Inflammatory macrophage treated with lipopolysaccharide for 4 hours (primary cell): ENCODE measurements at regions not wholly inside any gene's neighbourhood (a gene's known extent, or its start where the extent isn't known, plus 50 kb on each side); places are given as distances from the start of the nearest gene placed in this dataset.
"Not testable (repeated sequence)": the region's sequence is repeated elsewhere in the genome, so short reads cannot be mapped to it uniquely, and the experiment has no call there.

Experiments used
- DNase-seq: peaks from one replicate; pipeline ENCODE4 v3.0.0-alpha.2; 2020

DNA sequence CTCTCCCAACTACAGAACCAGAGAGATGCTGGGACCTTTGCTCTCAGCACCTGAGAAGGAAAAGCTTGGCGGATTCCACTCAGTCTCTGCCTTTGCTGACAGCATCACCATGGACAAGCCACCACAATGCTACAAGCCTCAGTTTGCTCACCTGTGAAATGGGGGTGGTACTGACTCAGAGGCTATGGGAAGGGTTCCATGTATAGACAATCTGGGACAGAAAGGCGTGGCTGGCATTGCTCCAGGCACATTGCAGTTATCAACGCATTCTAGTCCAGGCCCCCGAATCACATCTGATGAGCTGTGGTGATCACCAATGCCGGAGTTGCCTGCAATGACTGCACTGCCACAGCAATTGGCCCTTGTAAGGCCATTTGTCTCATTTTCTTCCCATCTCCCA is 72.6 kb downstream of the ISX start:
- DNase-seq = no peak

DNA sequence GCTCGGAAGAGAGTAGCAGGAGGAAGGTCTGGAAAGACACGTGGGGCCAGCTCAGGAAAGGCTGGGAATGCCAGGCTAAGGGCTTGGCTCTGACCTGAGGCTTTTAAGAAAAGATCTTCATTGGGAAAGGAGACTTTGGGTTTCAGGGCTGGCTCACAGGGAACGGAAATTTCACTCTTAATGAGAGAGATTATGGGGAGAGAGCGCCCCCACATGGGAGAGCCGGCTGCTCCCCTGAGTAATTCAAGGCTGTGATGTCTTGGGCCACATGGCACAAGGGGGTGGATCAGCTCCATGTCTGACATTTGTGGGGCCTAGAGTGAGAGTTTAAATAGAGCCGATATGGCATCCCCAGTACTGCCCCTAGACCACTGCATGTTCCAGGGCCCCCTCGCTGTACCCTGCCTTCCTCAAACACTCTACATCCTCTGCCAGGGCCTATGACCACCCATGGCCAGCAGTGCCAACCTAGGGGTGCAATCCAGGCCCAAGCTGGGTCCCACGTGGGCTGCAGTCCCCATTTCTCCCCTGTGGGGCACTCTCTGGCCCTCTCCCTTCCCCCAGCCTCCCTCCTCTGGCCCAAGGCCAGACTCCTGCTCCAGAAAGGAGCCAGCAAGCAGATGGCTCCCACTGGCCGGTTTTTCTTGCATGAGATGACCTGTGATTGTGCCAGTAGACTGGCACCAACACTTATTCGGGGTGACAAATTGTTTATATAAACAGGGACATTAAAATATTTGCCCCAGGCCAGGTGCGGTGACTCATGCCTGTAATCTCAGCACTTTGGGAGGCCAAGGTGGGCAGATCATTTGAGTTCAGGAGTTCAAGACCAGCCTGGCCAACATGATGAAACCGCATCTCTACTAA is 75.2 kb downstream of the ISX start:
- DNase-seq = no peak

DNA sequence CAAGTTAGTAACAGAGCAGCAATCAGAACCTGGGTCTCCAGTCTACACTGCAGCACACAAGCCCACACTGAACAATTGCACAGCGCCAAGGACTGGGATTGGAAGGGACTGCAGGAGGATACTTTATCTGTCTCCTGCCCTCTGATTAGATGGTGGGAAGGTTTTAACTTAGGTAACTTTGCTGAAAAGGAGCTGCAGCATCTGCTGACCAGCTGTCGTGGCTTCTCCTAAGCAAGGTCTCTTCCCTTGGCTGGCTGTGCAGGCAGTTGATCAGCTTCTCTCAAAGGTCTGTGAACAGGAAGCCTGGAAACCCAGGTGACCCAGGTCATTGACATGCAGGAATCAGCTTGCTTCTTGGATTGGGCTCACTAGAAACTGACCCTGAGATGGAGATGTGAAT is 82.4 kb downstream of the ISX start:
- no peak for DNase-seq

DNA sequence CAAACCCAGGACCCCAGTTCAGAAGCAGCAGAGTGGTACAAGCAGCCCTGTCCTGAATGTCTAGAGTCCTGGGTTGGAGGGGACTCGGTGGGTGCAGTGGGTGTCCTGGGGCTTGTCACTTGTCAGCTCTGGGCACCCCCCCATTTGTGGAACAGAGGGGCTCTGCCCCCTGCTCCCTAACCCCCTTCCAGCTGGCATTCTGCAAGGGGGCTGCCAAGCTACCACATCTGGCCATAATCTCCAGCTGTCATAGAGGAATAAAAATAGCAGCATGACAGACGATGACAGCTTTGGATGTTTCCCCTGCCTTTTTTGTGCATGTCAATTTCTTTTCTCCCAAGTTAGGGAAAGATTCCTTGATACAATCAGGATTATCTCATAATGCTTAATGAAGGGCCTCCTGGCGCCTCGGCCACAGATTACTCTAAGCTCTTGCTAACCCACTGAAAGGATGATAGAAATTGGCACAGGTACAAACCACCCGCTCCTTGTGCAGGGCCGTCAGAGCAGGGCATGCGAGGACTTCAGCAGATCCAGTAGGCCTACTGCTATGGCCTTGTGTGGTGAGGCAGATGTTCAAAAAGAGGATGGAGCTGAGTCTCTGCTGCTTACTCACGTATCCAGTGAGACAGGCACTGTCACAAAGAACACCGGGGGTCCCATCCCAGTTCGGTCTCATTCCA is 83.0 kb downstream of the ISX start:
- no peak for DNase-seq

DNA sequence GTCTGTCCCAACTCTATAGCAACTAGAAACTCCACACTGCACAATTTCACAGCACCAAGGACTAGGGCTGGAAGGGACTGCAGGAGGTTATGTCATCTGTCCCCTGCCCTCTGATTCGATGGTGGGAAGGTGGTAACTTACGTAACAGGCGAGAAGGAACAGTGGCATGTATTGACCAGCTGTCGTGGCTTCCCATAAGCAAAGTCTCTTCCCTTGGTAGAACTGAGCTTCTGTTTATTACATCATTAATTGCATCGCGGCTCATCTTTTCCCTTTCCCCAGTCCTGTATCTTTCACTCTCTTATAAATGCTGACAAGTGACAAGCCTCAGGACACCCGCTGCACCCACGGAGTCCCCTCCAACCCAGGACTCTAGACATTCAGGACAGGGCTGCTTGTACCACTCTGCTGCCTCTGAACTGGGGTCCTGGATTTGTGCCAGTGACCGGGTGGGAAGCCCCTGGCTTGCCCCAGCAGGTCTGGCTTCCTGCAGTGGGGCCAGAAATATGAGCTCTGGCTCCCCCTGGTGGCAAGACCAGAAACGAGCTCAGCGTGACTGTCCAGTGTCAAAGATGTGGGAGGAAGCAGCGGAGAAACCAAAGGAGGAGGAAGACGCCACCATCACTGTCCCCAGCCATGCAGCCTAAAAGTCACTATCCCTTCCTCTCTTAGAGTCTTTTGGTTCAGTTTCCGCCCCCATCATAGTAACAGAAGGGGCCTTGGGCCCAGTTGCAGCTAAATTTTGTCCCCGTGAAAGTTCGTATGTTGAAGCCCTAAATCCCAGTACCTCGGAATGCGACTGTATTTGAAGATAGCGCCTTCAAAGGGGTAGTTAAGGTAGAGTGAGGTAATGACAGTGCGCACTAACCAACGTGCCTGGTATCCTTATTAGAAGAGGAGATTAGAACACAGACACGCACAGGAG is 84.5 kb downstream of the ISX start:
- DNase-seq = peak; percentile 46

DNA sequence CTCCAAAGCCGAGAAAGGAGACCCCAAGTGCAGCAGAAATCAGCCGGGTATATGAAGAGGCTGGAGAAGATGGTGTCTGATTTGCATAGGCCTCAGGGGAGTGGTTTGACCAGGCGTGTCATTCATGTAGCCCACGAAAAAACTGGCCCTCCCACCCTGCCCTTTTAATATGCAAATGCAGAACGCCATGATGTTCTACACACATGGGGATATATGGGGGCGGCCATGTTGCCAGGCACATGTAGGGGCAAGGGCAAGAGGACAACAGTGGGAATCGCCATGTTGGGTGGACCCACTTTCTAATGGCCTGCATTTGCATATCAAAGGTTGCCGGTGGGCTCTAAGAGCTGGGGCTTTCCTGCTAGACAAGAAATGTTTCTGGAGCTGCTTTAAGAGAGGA is 86.4 kb downstream of the ISX start:
- no peak for DNase-seq

DNA sequence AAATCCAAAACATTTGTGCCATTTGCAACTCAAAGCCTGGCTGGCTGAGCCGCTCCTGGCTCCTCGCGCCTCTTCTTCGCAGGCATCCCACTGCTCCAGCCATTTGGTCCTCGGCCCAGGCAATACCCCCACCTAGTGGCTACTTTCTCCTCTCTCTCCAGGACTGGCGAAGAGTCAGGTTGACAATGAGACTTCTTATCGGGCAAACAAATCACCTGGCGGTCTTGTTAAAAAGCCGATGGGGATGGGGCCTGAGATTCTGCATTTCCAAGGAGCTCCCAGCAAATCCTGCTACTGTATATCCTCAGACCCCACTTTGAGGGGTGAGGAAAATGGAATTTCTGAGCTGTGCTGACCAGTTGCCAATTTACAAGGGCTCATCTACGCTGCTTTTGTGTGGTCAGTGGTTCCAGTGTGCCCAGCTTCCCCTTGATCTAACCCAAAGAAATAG is 89.0 kb downstream of the ISX start:
- DNase-seq = peak; percentile 15

DNA sequence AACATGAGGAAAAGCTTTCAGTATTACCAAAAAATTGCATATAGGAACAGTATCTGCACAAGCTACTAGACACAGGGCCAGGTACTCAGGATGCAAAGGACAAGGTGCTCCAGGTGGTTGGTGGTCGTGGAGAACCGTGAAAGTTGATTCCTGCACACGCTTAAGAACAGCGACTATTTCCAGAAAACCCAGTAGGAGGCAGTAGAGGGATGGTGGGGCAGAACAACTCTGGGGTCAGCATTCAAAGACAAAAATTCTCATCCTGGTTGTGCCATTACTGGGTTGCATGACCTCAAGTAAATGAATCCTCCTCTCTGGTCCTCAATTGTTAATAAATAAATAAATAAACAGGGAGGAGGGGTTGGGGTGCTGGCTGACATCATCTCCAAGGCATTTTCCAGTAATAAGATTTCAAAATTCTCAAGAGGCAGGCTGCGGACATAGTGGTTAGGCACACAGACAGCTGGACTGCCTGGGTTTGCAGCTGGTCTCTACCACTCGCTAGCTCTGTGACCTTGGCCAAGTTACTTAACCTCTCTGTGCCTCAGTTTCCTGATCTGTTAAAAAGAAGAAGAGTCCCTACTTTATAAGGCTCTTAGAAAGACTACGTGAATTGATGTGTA is 89.6 kb downstream of the ISX start:
- DNase-seq = no peak

DNA sequence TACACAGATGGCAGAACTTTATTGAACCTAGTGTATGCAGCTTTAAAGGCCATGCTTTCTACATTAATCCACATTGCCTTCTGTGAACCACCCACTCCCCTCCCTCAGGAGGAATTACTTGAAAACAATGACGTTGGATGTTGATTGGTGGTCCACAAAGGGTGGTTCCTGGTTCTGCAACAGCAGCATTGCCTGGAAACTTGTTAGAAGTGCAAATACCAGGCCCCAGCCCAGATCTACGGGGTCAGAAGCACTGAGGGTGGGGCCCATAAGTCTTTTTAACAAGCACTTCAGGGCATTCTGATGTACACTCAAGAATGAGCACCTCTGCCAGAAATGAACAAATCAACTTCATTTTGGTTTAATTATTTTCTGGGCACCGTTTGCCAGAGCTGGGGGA is 91.0 kb downstream of the ISX start:
- DNase-seq = no peak

DNA sequence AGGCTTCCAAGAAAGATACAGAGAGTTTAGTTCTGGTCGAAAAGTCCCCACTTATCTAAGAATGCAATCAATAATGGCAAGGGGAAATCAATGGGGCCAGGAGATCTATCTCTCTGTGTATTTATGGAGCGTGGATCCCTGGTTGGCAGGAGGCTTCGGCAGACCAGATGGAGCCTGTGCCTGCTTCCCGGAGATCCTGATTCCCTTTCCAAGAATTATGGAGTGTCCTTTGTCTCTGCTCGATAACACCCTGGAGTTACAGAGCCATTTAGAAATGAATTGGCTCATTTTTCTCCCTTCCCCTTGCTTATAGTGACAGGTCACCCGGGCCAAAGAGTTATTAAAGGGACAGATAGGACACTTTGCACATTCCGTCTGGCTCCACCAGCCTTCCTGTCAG is 92.4 kb downstream of the ISX start:
- no peak for DNase-seq

DNA sequence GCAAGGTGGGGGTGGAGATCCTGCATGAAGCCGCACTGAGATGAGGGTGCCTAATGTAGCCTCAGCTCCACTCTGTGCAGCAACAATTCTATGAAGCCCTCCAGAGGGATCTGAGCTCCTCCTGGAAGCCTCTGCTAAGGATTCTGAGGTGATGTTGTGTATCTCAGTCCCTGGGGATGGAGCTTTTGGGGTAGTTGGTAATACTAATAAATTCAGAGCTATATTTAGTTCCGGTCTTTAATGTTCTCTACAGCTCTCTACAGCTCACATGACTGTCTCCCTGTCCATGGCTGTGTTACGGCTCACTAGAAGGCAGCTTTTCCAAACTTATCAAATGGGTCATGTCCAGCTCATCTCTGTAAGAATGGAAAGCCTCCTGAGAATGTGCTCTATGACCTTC is 93.4 kb downstream of the ISX start:
- DNase-seq = no peak

DNA sequence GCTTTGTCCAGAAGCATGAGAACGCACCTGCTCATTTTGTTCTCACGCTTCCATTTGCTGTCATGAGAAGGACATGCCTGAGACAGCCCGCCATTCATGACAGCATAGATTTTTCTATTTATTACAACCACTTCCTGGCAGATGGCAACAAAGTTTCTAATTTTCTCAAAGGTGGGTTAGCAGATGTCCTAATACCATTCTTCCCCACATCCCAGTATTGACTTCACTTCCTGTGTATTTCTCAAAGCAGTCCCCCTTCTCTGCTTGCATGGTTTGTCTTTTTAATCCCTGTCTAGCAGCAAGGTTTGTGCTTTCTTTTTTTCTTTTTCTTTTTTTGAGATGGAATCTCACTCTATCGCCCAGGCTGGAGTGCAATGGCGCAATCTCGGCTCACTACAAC is 94.3 kb downstream of the ISX start:
- DNase-seq = no peak

DNA sequence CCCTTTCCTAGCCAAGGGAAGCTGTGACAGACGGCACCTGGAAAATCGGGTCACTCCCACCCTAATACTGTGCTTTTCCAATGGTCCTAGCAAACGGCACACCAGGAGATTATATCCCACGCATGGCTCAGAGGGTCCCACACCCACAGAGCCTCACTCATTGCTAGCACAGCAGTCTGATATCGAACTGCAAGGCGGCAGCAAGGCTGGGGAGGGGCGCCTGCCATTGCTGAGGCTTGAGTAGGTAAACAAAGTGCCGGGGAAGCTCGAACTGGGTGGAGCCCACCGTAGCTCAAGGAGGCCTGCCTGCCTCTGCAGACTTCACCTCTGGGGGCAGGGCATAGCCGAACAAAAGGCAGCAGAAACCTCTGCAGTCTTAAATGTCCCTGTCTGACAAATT is 91.4 kb upstream of the HMGXB4 start:
- not testable (repeated sequence) for DNase-seq

DNA sequence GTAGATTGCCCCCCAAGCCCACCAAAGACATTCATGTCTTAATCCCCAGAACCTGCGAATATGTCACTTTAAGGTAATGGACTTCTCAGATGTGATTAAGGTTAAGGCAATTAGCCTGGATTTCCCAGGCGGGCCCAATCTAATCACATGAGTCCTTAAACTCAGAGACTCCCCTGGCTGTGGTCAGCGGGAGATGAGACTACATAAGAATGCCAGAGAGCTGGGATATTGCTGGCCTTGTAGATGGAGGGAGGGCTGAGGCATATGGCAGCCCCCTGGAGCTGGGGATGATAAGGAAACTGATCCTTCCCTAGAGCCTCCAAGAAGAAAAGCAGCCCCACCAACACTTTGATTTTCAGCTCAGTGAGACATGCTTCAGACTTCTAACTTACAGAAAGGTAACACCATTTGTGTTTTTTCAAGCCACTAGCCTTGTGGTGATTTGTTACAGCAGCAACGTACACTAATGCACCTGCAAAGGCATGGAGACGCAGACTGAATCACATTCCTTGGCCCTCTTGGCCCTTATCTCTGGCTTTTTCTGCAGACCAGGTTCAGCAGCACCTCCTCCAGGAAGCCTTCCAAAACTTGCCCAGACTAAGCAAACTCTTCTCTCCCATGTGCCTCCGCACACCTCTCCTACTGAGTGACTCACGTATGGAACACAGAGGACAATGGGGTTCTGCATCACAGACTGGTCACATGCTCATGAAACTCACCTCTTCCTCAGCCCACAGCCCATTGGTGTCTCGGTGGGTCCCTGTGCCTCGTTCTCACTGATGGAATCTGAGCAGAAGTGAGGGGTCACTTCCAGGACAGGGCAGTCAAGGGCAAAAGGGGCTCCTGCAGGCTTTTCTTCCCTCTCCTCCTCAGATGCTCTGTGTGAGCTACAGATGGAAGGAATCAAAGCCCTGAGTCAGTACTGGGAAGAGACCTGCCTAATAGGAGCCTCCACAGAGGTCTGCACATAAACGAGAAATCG is 86.3 kb upstream of the HMGXB4 start:
- DNase-seq = no peak

DNA sequence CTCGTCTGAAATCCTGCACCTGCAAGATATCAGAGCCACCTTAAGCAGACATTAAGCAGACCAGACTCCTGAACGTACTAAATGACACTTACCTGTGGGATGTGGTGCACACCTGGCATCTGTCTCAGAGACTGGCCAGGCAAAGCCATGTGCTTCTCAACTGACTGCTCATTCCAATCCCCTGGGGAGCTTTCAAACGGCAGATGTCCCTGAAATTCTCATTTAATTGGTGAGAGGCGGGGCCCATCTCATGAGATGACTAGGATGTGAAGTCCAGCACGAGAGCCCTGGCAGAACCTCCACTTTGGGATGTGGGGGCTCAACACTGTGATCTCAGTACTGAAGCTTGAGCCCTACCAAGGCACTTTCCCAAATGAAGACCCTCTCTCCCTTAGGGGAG is 84.9 kb upstream of the HMGXB4 start:
- no peak for DNase-seq

DNA sequence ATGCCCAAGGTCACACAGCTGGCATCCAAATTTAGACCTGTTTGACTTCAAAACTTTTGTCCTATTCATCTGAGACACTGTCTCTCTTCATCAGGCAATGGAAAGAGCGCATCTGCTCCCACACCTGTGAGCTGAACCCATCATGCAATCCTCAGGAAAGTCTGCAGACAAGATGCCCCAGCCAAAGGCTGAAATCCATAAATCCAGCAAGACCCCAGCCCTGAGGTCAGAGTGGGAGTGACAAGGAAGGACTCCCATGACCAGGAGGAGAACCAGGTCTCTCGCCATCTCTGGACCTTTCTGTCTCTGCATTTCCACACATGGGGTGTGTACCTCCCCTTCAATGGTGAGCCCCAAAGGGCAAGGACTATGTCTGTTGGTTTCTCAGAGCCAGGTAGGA is 83.6 kb upstream of the HMGXB4 start:
- DNase-seq = no peak

DNA sequence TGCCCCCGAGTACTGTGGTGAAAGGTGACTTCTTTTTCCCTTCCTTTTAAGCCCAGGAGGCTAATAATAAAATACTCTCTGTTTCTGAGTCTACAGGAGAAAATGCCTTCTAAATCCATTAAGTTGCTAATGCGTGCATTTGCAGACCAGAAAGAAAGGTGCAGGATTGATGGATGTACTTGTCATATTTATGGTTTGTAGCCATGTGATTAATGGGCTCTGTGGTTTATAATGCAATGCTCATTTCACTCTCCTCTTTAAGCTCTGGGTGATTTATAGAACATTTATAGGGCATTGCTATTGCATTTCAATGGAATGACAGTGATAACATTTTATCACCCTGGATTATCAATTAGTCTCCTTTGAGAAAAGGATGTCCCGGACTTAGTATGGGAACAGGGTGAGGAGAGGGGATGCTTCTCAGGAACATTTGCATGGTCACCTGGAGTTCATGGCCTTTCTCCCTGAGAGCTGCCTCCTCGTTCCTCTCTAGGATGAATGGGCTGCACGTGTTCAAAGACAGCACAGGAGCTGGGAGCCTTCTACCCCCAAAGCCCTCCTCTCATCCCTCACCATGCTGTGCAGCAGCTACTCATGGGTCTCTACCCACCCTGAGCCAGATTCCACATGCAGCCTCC is 82.8 kb upstream of the HMGXB4 start:
- DNase-seq = no peak

DNA sequence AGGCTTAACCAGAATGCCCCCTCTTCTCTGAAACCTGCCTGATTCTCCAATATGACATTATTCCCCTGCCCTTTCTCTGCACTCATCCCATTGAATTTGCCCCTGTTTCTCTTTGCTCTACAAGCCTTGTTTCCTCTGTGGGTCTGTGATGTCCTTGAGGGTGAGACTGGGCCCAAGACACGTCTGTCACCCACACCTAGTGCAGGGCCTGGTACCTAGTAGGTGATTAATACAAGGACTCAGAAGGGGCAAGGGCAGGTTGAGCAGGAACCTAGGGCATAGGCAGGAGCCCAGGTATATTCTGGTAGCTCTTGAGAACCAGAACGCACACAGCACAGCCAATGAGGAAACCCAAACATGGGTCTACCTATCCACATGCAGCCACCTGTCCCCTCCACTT is 81.9 kb upstream of the HMGXB4 start:
- DNase-seq = no peak

DNA sequence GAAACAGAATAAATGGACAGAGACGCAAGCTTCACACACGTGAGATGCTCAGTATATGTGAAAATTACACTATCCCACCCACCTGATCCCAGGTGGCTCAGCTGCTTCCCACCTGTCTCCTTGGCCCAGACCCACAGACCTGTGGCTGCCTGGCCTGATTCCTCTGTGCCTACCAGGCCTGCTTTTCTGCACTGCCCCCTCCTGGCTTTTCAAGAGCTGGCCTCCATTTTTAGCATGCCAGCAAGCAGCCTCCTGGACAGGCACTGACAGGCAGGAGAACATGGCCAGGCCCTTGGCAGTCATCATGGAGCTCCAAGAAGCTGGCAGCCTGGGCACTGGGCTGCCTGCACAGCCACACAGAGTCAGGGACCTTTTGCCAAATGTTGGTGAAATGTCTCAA is 79.5 kb upstream of the HMGXB4 start:
- DNase-seq = no peak

DNA sequence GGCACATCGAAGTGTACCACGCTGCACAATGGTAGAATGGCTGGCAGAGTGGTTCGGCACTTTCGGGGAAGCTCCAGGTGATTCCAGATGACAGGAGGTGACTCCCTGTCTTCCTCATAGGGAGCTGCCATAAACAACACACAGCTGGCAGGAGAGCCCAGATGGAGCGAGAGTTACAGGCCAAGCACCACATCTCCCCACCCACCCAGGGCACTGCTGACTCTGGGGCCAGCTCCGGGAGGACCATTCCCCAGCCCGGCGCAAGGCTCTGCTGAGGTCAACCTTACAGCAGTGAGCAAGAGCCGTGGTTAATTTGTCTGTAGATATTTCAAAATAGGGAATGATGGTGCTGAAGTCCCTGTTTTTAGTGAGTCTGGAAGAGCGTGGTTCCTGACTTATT is 78.8 kb upstream of the HMGXB4 start:
- no peak for DNase-seq

DNA sequence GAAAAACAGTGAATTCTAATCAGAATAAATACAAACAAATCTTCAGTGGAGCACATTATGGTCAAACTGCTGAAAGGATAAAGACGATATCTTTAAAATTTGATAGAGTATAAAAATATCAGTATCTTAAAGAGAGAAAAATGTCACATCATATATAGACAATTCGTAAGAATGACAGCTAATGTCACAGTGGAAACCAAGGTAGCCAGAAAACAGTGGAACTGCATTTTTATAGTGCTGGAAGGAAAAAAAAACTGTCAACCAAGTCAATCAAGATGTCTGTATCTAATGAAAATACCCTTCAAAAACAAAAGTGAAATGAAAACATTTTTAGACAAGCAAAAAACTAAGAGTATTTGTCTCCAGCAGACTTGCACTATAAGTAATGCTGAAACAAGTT is 73.4 kb upstream of the HMGXB4 start:
- DNase-seq = no peak
